ENCODE measurements at regions not wholly inside any gene's neighbourhood (a gene's known extent, or its start where the extent isn't known, plus 50 kb on each side); places are given as distances from the start of the nearest gene placed in this dataset.

DNA sequence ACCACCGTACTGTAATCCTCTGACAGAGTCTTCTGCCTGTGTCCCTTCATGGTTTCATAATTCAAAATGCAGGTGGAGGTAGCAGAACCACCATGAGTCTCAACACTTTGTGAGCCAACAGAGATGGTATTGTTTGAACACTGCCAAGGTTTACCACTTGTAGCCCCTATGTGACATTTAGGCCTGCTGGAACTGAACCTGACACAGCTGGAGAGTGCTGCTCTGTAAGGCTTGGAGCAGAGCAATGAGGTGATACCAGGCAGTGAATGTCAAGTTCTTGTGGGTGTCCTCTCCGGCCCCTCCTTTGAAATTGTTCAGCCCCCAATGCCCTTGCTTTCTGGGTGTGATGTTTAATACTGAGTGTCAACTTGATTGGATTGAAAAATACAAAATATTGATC is 1042.9 kb downstream of the ARAP2 start:
- intact Hi-C loops (cut with DNase I, micrococcal nuclease): no loop called here
- no peak for ATAC-seq
- DNase-seq: no peak

DNA sequence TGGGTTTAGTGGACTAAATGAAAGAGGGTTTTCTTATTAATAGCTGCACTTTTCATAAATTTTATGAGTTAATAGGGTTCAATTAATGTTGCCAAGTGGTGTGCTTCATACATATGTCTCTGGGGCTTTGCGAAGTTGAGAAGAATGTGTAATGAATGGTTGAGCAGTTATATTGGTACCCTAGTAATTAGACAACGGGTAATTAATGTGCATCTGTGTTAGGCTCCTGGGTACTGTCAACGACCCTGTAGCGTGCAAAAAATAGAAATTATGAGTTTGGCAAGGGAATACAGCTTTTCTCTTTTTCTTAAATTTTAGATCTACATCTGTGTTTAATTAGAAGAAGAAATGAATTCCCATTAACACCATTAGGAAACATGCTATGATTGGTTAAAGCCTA is 1027.7 kb downstream of the ARAP2 start:
- DNase-seq (no peak), ATAC-seq (no peak)
- intact Hi-C loops (cut with DNase I, micrococcal nuclease): no loop called here

GRCh38 chr4:35217331-35217730 is 1027.0 kb downstream of the ARAP2 start:
- no peak for ATAC-seq
- intact Hi-C loops (cut with DNase I, micrococcal nuclease): no loop called here

GRCh38 chr4:35228313-35228712 is 1016.0 kb downstream of the ARAP2 start:
- intact Hi-C loops (cut with DNase I, micrococcal nuclease): no loop called here
- no peak for DNase-seq
- no peak for ATAC-seq

More at GRCh38 chr4:35217331-35217730, 1027.0 kb downstream of the ARAP2 start:
- no peak for DNase-seq

- no peak for DNase-seq
- ATAC-seq: no peak
- intact Hi-C loops (cut with DNase I, micrococcal nuclease): no loop called here
These were observed 1015.3 kb downstream of the ARAP2 start for GRCh38 chr4:35229021-35229420.

GRCh38 chr4:35237924-35238323 is 1006.4 kb downstream of the ARAP2 start:
- no peak for ATAC-seq
- intact Hi-C loops (cut with DNase I, micrococcal nuclease): no loop called here

GRCh38 chr4:35238793-35239192 is 1005.5 kb downstream of the ARAP2 start:
- ATAC-seq (no peak), DNase-seq (no peak)
- intact Hi-C loops (cut with DNase I, micrococcal nuclease): no loop called here

More at GRCh38 chr4:35237924-35238323, 1006.4 kb downstream of the ARAP2 start:
- no peak for DNase-seq

GRCh38 chr4:35246493-35246892 is 997.8 kb downstream of the ARAP2 start:
- ATAC-seq (no peak), DNase-seq (no peak)
- intact Hi-C loops (cut with DNase I, micrococcal nuclease): no loop called here

GRCh38 chr4:35247047-35247446 is 997.3 kb downstream of the ARAP2 start:
- DNase-seq (no peak), ATAC-seq (no peak)
- intact Hi-C loops (cut with DNase I, micrococcal nuclease): no loop called here

- DNase-seq (no peak), ATAC-seq (no peak)
- intact Hi-C loops (cut with DNase I, micrococcal nuclease): no loop called here
These were observed 994.0 kb downstream of the ARAP2 start for GRCh38 chr4:35250331-35250730.

GRCh38 chr4:35250761-35251160 is 993.6 kb downstream of the ARAP2 start:
- intact Hi-C loops (cut with DNase I, micrococcal nuclease): no loop called here
- ATAC-seq: no peak
- DNase-seq: no peak

- intact Hi-C loops (cut with DNase I, micrococcal nuclease): no loop called here
- no peak for ATAC-seq
- no peak for DNase-seq
These were observed 992.2 kb downstream of the ARAP2 start for GRCh38 chr4:35252071-35252470.

- intact Hi-C loops (cut with DNase I, micrococcal nuclease): no loop called here
- ATAC-seq: no peak
- DNase-seq: no peak
These were observed 991.4 kb downstream of the ARAP2 start for GRCh38 chr4:35252866-35253265.

DNA sequence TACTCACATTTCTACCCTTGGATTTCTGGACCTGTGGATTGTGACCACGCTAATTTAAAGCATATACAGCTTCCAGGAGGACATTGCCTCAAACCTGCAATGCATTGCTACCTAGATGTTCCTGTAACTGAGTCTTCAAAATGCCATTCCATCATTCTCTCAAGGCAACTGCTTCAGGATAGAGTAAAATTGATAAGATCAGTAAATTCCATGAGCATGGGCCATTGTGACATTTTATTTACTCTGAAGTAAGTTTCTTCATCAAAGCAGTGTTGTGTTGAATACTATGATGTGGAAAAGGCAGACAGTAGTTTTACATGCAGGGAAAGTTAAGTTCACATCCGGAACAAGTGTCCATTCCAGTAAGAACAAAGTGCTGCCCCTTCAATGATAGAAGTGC is 991.0 kb downstream of the ARAP2 start:
- DNase-seq (no peak), ATAC-seq (no peak)
- intact Hi-C loops (cut with DNase I, micrococcal nuclease): no loop called here

- intact Hi-C loops (cut with DNase I, micrococcal nuclease): no loop called here
- ATAC-seq (no peak), DNase-seq (no peak)
These were observed 957.9 kb downstream of the ARAP2 start for GRCh38 chr4:35286434-35286833.

- intact Hi-C loops (cut with DNase I, micrococcal nuclease): no loop called here
These were observed 943.1 kb downstream of the ARAP2 start for GRCh38 chr4:35300996-35301774.

DNA sequence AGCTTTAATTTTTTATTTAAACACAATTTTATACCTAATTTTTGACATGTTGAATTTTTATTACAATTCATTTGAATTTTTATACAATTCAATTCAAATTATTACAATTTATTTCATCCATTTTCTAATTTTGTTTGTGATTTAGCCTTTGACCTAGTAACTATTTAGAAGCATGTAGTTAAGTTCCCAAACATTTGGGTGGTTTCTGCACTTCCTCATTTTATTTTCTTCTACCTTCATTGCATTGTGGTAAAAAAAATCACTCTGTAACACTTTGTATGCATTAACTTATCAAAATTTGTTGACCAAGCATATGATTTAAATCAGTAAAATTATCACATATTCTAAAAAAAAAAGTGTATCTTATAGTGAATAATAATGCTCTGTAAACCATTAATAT is 928.9 kb downstream of the ARAP2 start:
- intact Hi-C loops (cut with DNase I, micrococcal nuclease): no loop called here
- ATAC-seq (no peak), DNase-seq (no peak)

More at GRCh38 chr4:35300996-35301774, 943.1 kb downstream of the ARAP2 start:
- ATAC-seq: no peak
- no peak for DNase-seq

DNA sequence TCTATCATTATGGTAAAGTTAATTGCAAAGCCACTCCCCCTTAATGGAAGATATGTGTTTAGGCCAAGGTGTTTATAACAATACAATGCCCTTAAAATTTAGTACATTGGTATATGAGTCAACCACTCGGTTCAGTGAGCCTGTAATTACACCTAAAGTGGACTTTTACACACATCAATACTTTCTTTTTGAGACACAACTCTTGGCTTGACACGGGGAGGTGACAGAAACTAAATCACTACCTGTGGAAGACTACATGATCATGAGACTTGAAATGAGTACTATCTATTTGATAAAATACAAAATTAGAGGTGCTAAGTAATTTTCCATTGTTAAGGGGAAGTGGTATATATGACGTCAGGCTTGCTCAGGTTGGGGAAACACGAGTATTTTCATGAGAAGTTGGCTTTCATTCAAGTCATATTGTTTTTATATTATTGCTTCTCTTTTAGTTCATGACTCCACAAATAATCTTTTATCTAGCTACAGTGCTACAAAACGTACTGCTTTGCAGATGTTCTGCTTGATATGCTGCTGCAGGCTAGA is 918.3 kb downstream of the ARAP2 start:
- intact Hi-C loops (cut with DNase I, micrococcal nuclease): no loop called here
- no peak for ATAC-seq
- DNase-seq: no peak

- no peak for DNase-seq
- no peak for ATAC-seq
- intact Hi-C loops (cut with DNase I, micrococcal nuclease): no loop called here
These were observed 901.5 kb downstream of the ARAP2 start for GRCh38 chr4:35342833-35343232.

DNA sequence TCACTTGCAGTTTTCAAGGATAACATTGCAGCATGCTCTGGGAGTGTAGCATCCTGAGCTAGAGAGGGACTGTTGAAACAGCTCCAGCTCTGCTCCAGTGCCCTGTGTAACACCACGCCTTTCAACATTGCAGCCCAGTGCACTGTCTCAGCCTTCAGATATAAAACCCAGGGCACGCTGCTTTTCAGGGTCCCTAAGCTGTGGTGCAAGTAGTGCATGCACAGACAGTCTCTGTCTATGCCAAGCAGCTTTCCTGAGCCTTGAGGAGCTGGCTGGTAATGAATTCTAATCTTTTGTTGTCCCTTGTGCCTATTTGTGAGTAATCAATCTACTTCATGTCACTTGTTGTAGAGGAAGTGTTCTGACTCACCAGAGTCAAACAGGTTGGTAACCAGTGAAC is 897.0 kb downstream of the ARAP2 start:
- DNase-seq: no peak
- intact Hi-C loops (cut with DNase I, micrococcal nuclease): no loop called here
- ATAC-seq: no peak
